GM12874 (cell line): ENCODE measurements at regions not wholly inside any gene's neighbourhood (a gene's known extent, or its start where the extent isn't known, plus 50 kb on each side); places are given as distances from the start of the nearest gene placed in this dataset.

Experiments
- CTCF ChIP-seq: IDR thresholded peaks from 2 replicates; pipeline ENCODE4 v1.5.1; 2011; ENCODE audit warnings: low read depth, mild to moderate bottlenecking, control low read depth, low read length, moderate library complexity; ENCODE audit not compliant: insufficient read depth

- no peak for TF ChIP-seq CTCF
Observed at GRCh38 chrX:104319346-104319745, 64.6 kb upstream of the ESX1 start.

GRCh38 chrX:104318330-104319009, 63.7 kb upstream of the ESX1 start:
- TF ChIP-seq CTCF, result no peak

GRCh38 chrX:104316739-104317138, 62.0 kb upstream of the ESX1 start:
- no peak for TF ChIP-seq CTCF

- TF ChIP-seq CTCF, result no peak
Observed at GRCh38 chrX:104315555-104315954, 60.8 kb upstream of the ESX1 start.

GRCh38 chrX:104310657-104311254, 56.0 kb upstream of the ESX1 start:
- no peak for TF ChIP-seq CTCF

GRCh38 chrX:104310090-104310489, 55.4 kb upstream of the ESX1 start:
- TF ChIP-seq CTCF, result no peak

GRCh38 chrX:104309169-104309568, 54.4 kb upstream of the ESX1 start:
- TF ChIP-seq CTCF, result no peak

- no peak for TF ChIP-seq CTCF
Observed at GRCh38 chrX:104307341-104307740, 52.6 kb upstream of the ESX1 start.
